Stimulated activated naive B cell treated with anti-CD40 and anti-IgM and Interleukin-4, amounts not matched to agents 10 μg/mL and 1 μg/mL and 100 μg/mL, for 72 hours (primary cell): ENCODE measurements at regions not wholly inside any gene's neighbourhood (a gene's known extent, or its start where the extent isn't known, plus 50 kb on each side); places are given as distances from the start of the nearest gene placed in this dataset.
"Not testable (repeated sequence)": the region's sequence is repeated elsewhere in the genome, so short reads cannot be mapped to it uniquely, and the experiment has no call there.

Experiments
- ATAC-seq, 2 donors: fragments of 150-1000 bp; cut with Tn5 transposase; replicated peaks; 2 replicates each; pipeline ENCODE4 v1.10.0; 2021; ENCODE audit warnings: moderate library complexity in 1 of 2
- DNase-seq: peaks from one replicate; pipeline ENCODE4 v3.0.0; 2021
- H3K27ac Mint-ChIP-seq: one replicate; pipeline ENCODE4 v1.8.0; 2022; ENCODE audit warnings: mild to moderate bottlenecking, mixed read lengths
- H3K27me3 Mint-ChIP-seq, 2 donors: one replicate each; pipeline ENCODE4 v1.8.0; 2022; ENCODE audit warnings: mixed read lengths in 2 of 2
- H3K36me3 Mint-ChIP-seq, 2 donors: one replicate each; pipeline ENCODE4 v1.8.0; 2022; ENCODE audit warnings: mixed read lengths in 2 of 2, mild to moderate bottlenecking in 1 of 2
- H3K4me1 Mint-ChIP-seq, 2 donors: one replicate each; pipeline ENCODE4 v1.8.0; 2022; ENCODE audit warnings: mixed read lengths in 2 of 2, mild to moderate bottlenecking in 1 of 2
- H3K4me3 Mint-ChIP-seq, 2 donors: one replicate each; pipeline ENCODE4 v1.8.0; 2022; ENCODE audit warnings: mild to moderate bottlenecking in 2 of 2, mixed read lengths in 2 of 2, moderate library complexity in 1 of 2
- H3K9me3 Mint-ChIP-seq, 2 donors: one replicate each; pipeline ENCODE4 v1.8.0; 2022; ENCODE audit warnings: mixed read lengths in 2 of 2, mild to moderate bottlenecking in 1 of 2

- no peaks in the 10 kb centered on the region for H3K36me3 Mint-ChIP-seq
- no peaks in the 10 kb centered on the region for H3K9me3 Mint-ChIP-seq
- H3K4me1 Mint-ChIP-seq = no peaks in the 10 kb centered on the region
- H3K27ac Mint-ChIP-seq = no peak overlapping the region
- ATAC-seq = no peak
- H3K4me3 Mint-ChIP-seq = no peak overlapping the region
- no peak for DNase-seq
- no peaks in the 10 kb centered on the region for H3K27me3 Mint-ChIP-seq
These were observed 1321.2 kb downstream of the NCAM2 start for GRCh38 chr21:22319435-22319834.

DNA sequence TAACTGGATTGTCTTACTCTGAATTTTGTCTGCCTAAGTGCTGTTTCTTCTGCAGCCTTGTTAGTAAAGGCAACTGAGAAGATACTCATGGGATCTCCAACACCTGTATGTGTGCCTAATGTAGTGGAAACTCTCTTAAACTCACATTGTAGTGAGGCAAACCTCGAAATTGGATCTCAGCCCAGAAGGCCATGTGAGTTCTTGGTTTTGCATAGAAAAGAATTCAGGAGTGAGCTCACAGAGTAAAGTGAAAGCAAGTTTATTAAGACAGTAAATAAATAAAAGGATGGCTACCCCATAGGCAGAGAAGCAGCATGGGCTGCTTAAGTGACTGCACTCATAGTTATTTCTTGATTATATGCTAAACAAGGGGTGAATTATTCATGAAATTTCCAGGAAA, 1344.7 kb downstream of the NCAM2 start:
- no peak overlapping the region for H3K4me3 Mint-ChIP-seq
- H3K27ac Mint-ChIP-seq = no peak overlapping the region
- H3K4me1 Mint-ChIP-seq = no peaks in the 10 kb centered on the region
- no peak for DNase-seq
- H3K27me3 Mint-ChIP-seq = no peaks in the 10 kb centered on the region
- ATAC-seq = no peak
- H3K36me3 Mint-ChIP-seq = no peaks in the 10 kb centered on the region
- H3K9me3 Mint-ChIP-seq = peaks cover 6 to 13% of the 10 kb centered on the region in 2 donors

- Mint-ChIP-seq H3K27ac (no peak overlapping the region), H3K9me3 (peaks cover 6 to 13% of the 10 kb centered on the region in 2 donors), H3K27me3 (no peaks in the 10 kb centered on the region), H3K4me1 (no peaks in the 10 kb centered on the region), H3K4me3 (no peak overlapping the region), H3K36me3 (no peaks in the 10 kb centered on the region)
- DNase-seq = no peak
- ATAC-seq = no peak
These were observed 1345.1 kb downstream of the NCAM2 start for GRCh38 chr21:22343303-22343702.

- Mint-ChIP-seq H3K27ac (no peak overlapping the region), H3K36me3 (no peaks in the 10 kb centered on the region), H3K27me3 (no peaks in the 10 kb centered on the region), H3K4me1 (no peaks in the 10 kb centered on the region), H3K9me3 (peaks cover 6 to 13% of the 10 kb centered on the region in 2 donors), H3K4me3 (no peak overlapping the region)
- ATAC-seq (no peak), DNase-seq (no peak)
These were observed 1345.5 kb downstream of the NCAM2 start for GRCh38 chr21:22343721-22344120.

- Mint-ChIP-seq H3K9me3 (peaks cover 1% of the 10 kb centered on the region in 2 donors), H3K27ac (no peak overlapping the region), H3K4me1 (no peaks in the 10 kb centered on the region), H3K27me3 (no peaks in the 10 kb centered on the region), H3K36me3 (no peaks in the 10 kb centered on the region), H3K4me3 (no peak overlapping the region)
- DNase-seq (no peak), ATAC-seq (no peak)
These were observed 1347.4 kb downstream of the NCAM2 start for GRCh38 chr21:22345624-22346023.

DNA sequence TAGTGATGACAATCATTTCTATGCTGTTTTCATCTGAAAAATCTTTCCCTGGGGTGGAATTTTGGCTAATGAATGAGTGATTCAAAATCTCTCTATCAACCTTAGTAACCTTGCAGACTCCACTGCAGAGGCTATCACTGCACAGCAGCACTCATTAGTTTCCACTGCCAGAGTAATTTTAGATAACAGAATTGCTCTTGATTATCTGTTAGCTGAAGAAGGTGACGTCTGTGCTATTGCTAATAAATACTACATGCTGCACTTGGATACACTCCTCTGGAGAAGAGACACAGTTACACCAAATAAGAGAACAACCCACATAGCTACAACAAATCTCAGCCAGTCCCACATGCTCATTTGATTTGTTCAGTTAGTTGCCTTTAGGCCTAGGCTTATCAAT, 1348.4 kb downstream of the NCAM2 start:
- Mint-ChIP-seq H3K4me1 (no peaks in the 10 kb centered on the region), H3K4me3 (no peak overlapping the region), H3K27me3 (no peaks in the 10 kb centered on the region), H3K36me3 (no peaks in the 10 kb centered on the region), H3K27ac (no peak overlapping the region), H3K9me3 (no peaks in the 10 kb centered on the region)
- DNase-seq (no peak), ATAC-seq (no peak)

DNA sequence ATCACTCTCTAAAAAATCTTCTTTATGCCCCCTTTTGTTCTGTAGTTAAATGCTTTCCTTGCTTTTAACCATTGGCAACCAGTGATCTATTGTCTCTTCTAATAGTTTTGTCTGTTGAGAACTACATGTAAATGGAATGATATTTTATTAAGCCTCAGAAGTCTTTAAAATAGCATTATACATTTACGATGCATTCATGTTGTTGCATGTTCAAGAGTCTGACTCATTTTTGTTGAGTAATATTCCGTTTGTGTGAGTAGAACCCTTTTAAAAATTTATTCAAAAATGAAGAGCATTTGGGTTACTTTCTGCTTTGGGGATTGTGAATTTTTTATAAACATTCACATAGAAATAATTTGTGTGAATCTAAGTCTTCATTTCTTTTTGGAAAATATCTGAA, 1352.9 kb downstream of the NCAM2 start:
- DNase-seq = no peak
- ATAC-seq = no peak
- no peak overlapping the region for H3K27ac Mint-ChIP-seq
- no peaks in the 10 kb centered on the region for H3K36me3 Mint-ChIP-seq
- H3K27me3 Mint-ChIP-seq = no peaks in the 10 kb centered on the region
- no peaks in the 10 kb centered on the region for H3K4me1 Mint-ChIP-seq
- H3K9me3 Mint-ChIP-seq = no peaks in the 10 kb centered on the region
- H3K4me3 Mint-ChIP-seq = no peak overlapping the region

DNA sequence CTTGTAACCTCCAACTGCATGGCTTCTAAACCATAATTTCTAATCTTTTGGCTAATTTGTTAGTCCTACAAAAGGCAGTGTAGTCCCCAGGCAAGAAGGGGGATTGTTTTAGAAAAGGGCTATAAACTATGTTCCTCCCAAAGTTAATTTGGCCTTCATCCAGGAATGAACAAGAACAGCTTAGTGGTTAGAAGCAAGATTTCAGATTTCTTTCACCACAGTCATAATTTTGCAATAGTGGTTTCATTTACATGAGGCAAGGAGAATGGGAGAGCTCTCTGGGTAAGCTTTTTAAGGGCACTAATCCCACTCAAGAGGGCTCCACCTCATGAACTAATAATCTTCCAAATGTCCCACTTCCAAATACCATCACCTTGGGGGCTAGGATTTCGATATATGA, 1353.9 kb downstream of the NCAM2 start:
- no peaks in the 10 kb centered on the region for H3K9me3 Mint-ChIP-seq
- no peak overlapping the region for H3K27ac Mint-ChIP-seq
- H3K4me3 Mint-ChIP-seq = no peak overlapping the region
- no peak for ATAC-seq
- H3K36me3 Mint-ChIP-seq = no peaks in the 10 kb centered on the region
- DNase-seq = no peak
- no peaks in the 10 kb centered on the region for H3K4me1 Mint-ChIP-seq
- no peaks in the 10 kb centered on the region for H3K27me3 Mint-ChIP-seq

- Mint-ChIP-seq H3K4me3 (no peak overlapping the region), H3K36me3 (no peaks in the 10 kb centered on the region), H3K27ac (no peak overlapping the region), H3K27me3 (no peaks in the 10 kb centered on the region), H3K4me1 (no peaks in the 10 kb centered on the region), H3K9me3 (no peaks in the 10 kb centered on the region)
- DNase-seq (no peak), ATAC-seq (no peak)
These were observed 1357.7 kb downstream of the NCAM2 start for GRCh38 chr21:22355949-22356348.

- H3K36me3 Mint-ChIP-seq = no peaks in the 10 kb centered on the region
- H3K4me1 Mint-ChIP-seq = no peaks in the 10 kb centered on the region
- H3K9me3 Mint-ChIP-seq = no peaks in the 10 kb centered on the region
- H3K4me3 Mint-ChIP-seq = no peak overlapping the region
- no peak overlapping the region for H3K27ac Mint-ChIP-seq
- no peaks in the 10 kb centered on the region for H3K27me3 Mint-ChIP-seq
- DNase-seq = no peak
- no peak for ATAC-seq
These were observed 1358.5 kb downstream of the NCAM2 start for GRCh38 chr21:22356663-22357062.

DNA sequence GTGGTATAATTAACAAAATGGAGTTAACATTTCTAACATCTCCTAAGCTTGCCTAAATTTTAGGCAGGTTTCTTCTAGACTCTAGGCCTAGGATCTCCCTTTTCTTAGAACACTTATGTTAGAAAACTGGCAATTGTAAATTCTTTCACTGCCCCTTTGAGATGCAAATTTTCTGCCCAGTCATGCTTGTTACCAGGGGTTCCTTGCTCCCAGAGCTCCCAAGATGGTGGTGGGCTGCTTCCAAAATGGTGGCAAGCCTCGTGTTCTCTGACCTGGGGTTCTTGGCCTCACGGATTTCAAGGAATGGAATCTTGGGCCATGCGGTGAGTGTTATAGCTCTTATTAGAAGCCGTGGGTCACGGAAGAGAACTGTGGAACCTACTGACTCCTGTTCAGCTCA, 1361.4 kb downstream of the NCAM2 start:
- H3K4me3 Mint-ChIP-seq, H3K4me1 Mint-ChIP-seq, H3K36me3 Mint-ChIP-seq, H3K27me3 Mint-ChIP-seq, ATAC-seq, H3K9me3 Mint-ChIP-seq, H3K27ac Mint-ChIP-seq, DNase-seq: not testable (repeated sequence)

DNA sequence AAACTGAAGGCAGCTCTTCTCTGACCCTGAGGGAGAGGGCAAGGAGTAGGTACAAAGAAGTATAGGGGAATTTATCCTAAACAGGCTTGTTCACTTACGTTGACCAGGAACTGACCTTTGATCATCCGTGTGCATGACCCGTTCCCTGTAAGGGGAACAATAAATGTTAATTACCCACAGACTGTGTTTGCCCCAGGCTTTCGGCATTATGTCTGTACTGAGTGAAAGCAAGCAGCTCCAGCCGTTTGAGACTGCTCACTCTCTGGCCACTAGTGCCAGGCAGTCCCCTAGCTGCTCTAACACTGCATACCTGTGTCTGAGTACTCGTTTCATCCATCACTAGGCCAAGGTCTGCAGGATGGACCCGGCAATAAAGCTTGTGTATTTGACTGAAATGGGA, 1365.3 kb downstream of the NCAM2 start:
- Mint-ChIP-seq H3K27me3 (no peaks in the 10 kb centered on the region), H3K27ac (no peak overlapping the region), H3K36me3 (no peaks in the 10 kb centered on the region), H3K4me3 (no peak overlapping the region), H3K4me1 (no peaks in the 10 kb centered on the region), H3K9me3 (no peaks in the 10 kb centered on the region)
- DNase-seq = no peak
- no peak for ATAC-seq

DNA sequence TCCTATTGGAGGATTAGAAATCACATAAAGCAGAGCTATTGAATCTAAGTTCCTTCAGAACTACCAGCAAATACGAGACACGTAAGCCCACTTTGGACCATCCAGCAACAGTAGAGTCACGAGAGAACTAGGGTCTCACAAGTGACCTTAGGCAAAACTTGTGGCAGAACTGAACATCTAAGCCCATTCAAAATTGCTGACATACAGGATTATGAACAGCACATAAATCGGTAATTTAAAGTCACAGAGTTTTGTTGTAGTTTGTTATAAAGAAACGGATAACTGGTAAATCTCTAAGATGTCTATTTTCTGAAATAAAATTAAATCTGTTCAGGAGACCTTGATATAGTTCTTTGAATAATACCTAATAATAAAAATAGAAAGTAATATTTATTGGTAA, 1366.0 kb downstream of the NCAM2 start:
- no peaks in the 10 kb centered on the region for H3K36me3 Mint-ChIP-seq
- no peak for DNase-seq
- no peaks in the 10 kb centered on the region for H3K9me3 Mint-ChIP-seq
- H3K27ac Mint-ChIP-seq = no peak overlapping the region
- H3K4me1 Mint-ChIP-seq = no peaks in the 10 kb centered on the region
- ATAC-seq = no peak
- H3K27me3 Mint-ChIP-seq = no peaks in the 10 kb centered on the region
- H3K4me3 Mint-ChIP-seq = no peak overlapping the region

DNA sequence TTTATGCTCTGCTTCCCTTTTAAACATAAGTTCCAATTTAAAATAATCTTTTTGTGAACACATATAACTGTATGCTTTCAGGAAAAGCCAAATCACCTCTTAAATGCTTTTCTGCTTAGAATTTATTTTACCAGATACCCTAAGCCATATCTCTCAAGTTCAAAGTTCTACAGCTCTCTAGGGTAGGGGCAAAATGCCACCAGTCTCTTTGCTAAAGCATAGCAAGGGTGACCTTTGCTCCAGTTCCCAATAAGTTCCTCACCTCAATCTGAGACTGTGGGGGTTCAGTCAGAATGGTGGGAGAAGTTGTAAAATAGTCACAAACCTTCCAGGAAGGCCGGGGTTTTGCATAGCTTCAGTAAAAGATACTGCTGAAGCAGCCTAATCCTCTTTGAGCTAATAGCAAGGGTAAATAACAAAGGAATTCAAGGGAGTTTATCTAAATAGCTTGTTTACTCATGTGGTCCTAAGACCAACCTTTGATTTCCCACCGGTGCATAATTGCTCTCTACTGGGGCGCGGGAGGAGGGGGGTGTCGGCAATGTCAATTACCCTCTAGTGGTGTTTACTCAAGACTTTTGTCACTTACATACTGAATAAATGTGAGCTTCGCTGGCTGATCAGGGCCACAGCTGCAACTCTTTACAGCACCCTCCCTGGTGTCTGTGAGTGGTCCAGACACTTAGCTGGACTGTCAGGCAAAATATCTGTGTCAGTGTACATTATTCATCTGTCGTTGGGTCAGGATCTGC, 1376.2 kb downstream of the NCAM2 start:
- no peaks in the 10 kb centered on the region for H3K4me1 Mint-ChIP-seq
- no peak for ATAC-seq

GRCh38 chr21:22377795-22378194, 1379.6 kb downstream of the NCAM2 start:
- not testable (repeated sequence) for H3K4me1 Mint-ChIP-seq, H3K9me3 Mint-ChIP-seq, H3K27ac Mint-ChIP-seq, H3K27me3 Mint-ChIP-seq, H3K4me3 Mint-ChIP-seq, DNase-seq, ATAC-seq, H3K36me3 Mint-ChIP-seq

More for the DNA sequence above, 1376.2 kb downstream of the NCAM2 start:
- H3K4me3 Mint-ChIP-seq = no peak overlapping the region
- no peak overlapping the region for H3K27ac Mint-ChIP-seq
- DNase-seq = no peak
- H3K27me3 Mint-ChIP-seq = peaks cover 0 to 9% of the 10 kb centered on the region in 2 donors
- peaks cover 0 to 3% of the 10 kb centered on the region in 2 donors for H3K9me3 Mint-ChIP-seq
- H3K36me3 Mint-ChIP-seq = no peaks in the 10 kb centered on the region

DNA sequence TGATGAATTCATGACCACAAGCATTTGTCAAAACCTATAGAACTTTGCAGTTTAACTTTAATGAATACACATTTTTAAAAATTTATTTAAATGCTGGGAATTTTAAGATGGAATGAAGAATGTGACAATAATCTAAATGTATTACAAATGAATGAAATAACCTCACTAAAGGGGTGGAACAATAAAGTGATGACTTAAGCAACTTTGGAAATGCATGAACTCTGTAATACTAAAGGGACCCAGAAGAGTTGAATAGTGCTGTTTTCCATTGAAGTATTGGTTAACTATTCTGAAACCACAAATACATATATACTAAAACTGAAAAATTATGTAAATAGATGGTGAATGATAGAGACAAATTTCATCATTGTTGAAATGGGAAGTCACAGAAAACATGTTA, 1395.1 kb downstream of the NCAM2 start:
- Mint-ChIP-seq H3K9me3 (no peaks in the 10 kb centered on the region), H3K27me3 (no peaks in the 10 kb centered on the region), H3K27ac (no peak overlapping the region), H3K36me3 (no peaks in the 10 kb centered on the region), H3K4me1 (no peaks in the 10 kb centered on the region), H3K4me3 (no peak overlapping the region)
- no peak for ATAC-seq
- DNase-seq = no peak
